Common myeloid progenitor, CD34-positive (primary cell): ENCODE measurements at regions not wholly inside any gene's neighbourhood (a gene's known extent, or its start where the extent isn't known, plus 50 kb on each side); places are given as distances from the start of the nearest gene placed in this dataset.

Source experiments
- CTCF ChIA-PET: fragments of 350-600 bp; sonication (Branson Sonifier 250); formaldehyde crosslinking; loops from one replicate; lab custom pipeline; 2021; ENCODE audit warnings: antibody characterized with exemption; lab: Charles Lee
- POLR2A ChIA-PET: fragments of 350-600 bp; sonication (Branson Sonifier 250); formaldehyde crosslinking; loops from one replicate; lab custom pipeline; 2021; ENCODE audit warnings: antibody characterized with exemption; lab: Charles Lee
- DNase-seq, 3 donors: peaks; one replicate each; pipeline versions ENCODE4 v3.0.0 to v3.0.0-alpha.2; 2013
- H3K27ac ChIP-seq, 2 experiments: 1 replicate in 1 of 2; 2 replicates in 1 of 2; pipeline ENCODE4 v1.7.0; 2013; ENCODE audit warnings: inconsistent platforms in 2 of 2, low read length in 2 of 2, mild to moderate bottlenecking in 2 of 2, low read depth in 1 of 2, moderate library complexity in 1 of 2; ENCODE audit not compliant: severe bottlenecking in 2 of 2, insufficient read depth in 1 of 2, poor library complexity in 1 of 2
- H3K27me3 ChIP-seq, 5 experiments: replicated peaks in 2 of 5; 1 replicate in 3 of 5; 2 replicates in 2 of 5; pipeline versions ENCODE4 v1.6.1 to v1.7.0; 2013; ENCODE audit warnings: low read length in 4 of 5, mild to moderate bottlenecking in 2 of 5, moderate library complexity in 2 of 5, inconsistent platforms in 1 of 5; ENCODE audit not compliant: insufficient read depth in 5 of 5, control insufficient read depth in 4 of 5
- H3K36me3 ChIP-seq, 4 experiments: 1 replicate in 2 of 4; 2 replicates in 2 of 4; pipeline versions ENCODE4 v1.6.1 to v1.7.0; 2013; ENCODE audit warnings: low read length in 3 of 4, control low read depth in 1 of 4, mild to moderate bottlenecking in 1 of 4; ENCODE audit not compliant: control insufficient read depth in 4 of 4, insufficient read depth in 4 of 4
- H3K4me1 ChIP-seq, 4 experiments: 1 replicate in 3 of 4; 2 replicates in 1 of 4; pipeline versions ENCODE4 v1.6.1 to v1.7.1; 2013; ENCODE audit warnings: low read length in 3 of 4, mild to moderate bottlenecking in 3 of 4, control low read depth in 1 of 4, inconsistent platforms in 1 of 4, moderate library complexity in 1 of 4; ENCODE audit not compliant: control insufficient read depth in 4 of 4, insufficient read depth in 4 of 4; ENCODE audit errors: control extremely low read depth in 1 of 4
- H3K4me3 ChIP-seq, 7 experiments: 1 replicate in 4 of 7; 2 replicates in 3 of 7; pipeline versions ENCODE4 v1.5.1 to v1.7.0; 2013; ENCODE audit warnings: mild to moderate bottlenecking in 7 of 7, low read length in 6 of 7, moderate library complexity in 6 of 7, inconsistent platforms in 2 of 7, low read depth in 2 of 7, control low read depth in 1 of 7; ENCODE audit not compliant: insufficient read depth in 4 of 7, control insufficient read depth in 1 of 7; ENCODE audit errors: extremely low read depth in 1 of 7
- H3K9me3 ChIP-seq, 5 experiments: 1 replicate in 4 of 5; 2 replicates in 1 of 5; pipeline versions ENCODE4 v1.6.1 to v1.7.1; 2013; ENCODE audit warnings: low read length in 4 of 5, mild to moderate bottlenecking in 2 of 5, inconsistent platforms in 1 of 5, low read depth in 1 of 5, moderate library complexity in 1 of 5; ENCODE audit not compliant: control insufficient read depth in 4 of 5, insufficient read depth in 2 of 5; ENCODE audit errors: control extremely low read depth in 1 of 5
- WGBS: methylation state at CpG from one replicate; pipeline ENCODE4 v1.1.5; 2013; ENCODE audit not compliant: insufficient coverage; 5-methylcytosine and 5-hydroxymethylcytosine counted together

- ChIA-PET POLR2A (no interaction called here), CTCF (interaction anchor here (1.3 kb wide), 1 partner anchor 12 kb away, joined by 3 read pairs; no protein-coding TSS in a partner anchor)
- H3K4me1 ChIP-seq, result no peaks in the 10 kb centered on the region
- DNase-seq, result peak; percentile 6 to 40 (median 13)
- H3K9me3 ChIP-seq, result no peaks in the 10 kb centered on the region
- no peaks in the 10 kb centered on the region for H3K36me3 ChIP-seq
- H3K4me3 ChIP-seq, result no peak overlapping the region
- H3K27ac ChIP-seq, result no peak overlapping the region
- H3K27me3 ChIP-seq, result peaks cover 0 to 2% (median 0%) of the 10 kb centered on the region in 5 experiments
- 77% methylated on average over 9 of the region's 9 CpGs for WGBS
Observed at GRCh38 chr10:10605551-10606081, 412.1 kb upstream of the CELF2 start.

DNA sequence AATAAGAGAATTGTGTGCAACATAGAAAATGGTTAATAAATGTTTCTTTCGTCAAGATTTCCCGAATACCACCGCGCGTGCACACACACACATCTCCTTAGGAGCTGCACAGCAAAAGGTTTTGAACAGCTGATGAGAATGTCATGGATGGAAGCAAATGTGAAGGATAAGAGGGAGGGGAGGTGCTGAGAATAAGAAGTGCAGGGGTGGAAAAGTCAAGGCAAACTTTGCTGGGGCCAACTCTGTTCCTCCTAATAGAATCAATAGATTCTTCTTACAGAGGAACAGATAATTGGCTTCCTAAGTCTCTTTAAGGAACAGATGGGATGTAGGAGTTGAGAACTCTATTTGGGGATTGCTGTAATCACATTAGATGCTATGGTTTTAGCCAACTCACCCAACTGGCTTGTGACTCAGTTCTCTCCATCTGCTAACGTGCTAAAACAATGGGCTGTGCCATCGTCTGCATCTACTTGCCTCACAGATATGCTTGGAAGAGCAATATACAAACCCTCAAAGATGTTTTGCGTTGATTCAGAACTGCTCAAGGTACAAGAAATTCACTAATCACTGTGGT lies 408.2 kb upstream of the CELF2 start:
- ChIA-PET CTCF (no interaction called here), POLR2A (no interaction called here)
- peaks cover 0 to 3% (median 0%) of the 10 kb centered on the region in 5 experiments for H3K27me3 ChIP-seq
- no peaks in the 10 kb centered on the region for H3K4me1 ChIP-seq
- H3K27ac ChIP-seq, result no peak overlapping the region
- H3K9me3 ChIP-seq, result no peaks in the 10 kb centered on the region
- no peak for DNase-seq
- 100% methylated on average over 4 of the region's 8 CpGs for WGBS
- H3K36me3 ChIP-seq, result no peaks in the 10 kb centered on the region
- no peak overlapping the region for H3K4me3 ChIP-seq

DNA sequence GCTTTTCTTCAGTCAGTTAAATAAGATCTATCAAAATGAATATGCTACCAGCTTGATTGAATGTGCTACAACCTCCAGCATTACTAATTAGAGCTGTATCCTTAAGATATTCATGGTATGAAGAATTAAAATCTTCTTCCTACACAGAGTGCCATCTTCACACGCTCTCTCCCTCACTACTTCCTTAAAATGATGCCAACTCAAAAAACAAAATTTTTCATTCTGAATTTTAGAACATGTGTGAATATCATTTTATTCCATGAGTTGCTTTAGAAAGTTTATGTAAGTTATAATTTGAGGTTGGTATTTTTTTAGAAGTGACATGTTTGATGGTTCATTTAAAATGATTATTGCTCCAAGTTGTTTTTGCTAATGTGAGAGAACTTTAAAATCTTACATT lies 407.5 kb upstream of the CELF2 start:
- DNase-seq, result no peak
- CTCF ChIA-PET, result no interaction called here

GRCh38 chr10:10612151-10612550 lies 405.5 kb upstream of the CELF2 start:
- no peaks in the 10 kb centered on the region for H3K36me3 ChIP-seq
- no CpG with 5 or more reads among the region's 3 CpGs for WGBS
- ChIA-PET POLR2A (no interaction called here), CTCF (no interaction called here)
- H3K27me3 ChIP-seq, result peaks cover 0 to 3% (median 0%) of the 10 kb centered on the region in 5 experiments
- no peak overlapping the region for H3K27ac ChIP-seq
- DNase-seq, result no peak
- H3K9me3 ChIP-seq, result peaks cover 0 to 3% (median 0%) of the 10 kb centered on the region in 5 experiments
- H3K4me1 ChIP-seq, result no peaks in the 10 kb centered on the region
- no peak overlapping the region for H3K4me3 ChIP-seq

More for the DNA sequence above, 407.5 kb upstream of the CELF2 start:
- POLR2A ChIA-PET, result no interaction called here
- Histone ChIP-seq H3K4me3 (no peak overlapping the region), H3K36me3 (no peaks in the 10 kb centered on the region), H3K27me3 (peaks cover 0 to 3% (median 0%) of the 10 kb centered on the region in 5 experiments), H3K9me3 (peaks cover 0 to 3% (median 0%) of the 10 kb centered on the region in 5 experiments), H3K27ac (no peak overlapping the region), H3K4me1 (no peaks in the 10 kb centered on the region)
- WGBS, result no CpG with 5 or more reads among the region's 1 CpG

DNA sequence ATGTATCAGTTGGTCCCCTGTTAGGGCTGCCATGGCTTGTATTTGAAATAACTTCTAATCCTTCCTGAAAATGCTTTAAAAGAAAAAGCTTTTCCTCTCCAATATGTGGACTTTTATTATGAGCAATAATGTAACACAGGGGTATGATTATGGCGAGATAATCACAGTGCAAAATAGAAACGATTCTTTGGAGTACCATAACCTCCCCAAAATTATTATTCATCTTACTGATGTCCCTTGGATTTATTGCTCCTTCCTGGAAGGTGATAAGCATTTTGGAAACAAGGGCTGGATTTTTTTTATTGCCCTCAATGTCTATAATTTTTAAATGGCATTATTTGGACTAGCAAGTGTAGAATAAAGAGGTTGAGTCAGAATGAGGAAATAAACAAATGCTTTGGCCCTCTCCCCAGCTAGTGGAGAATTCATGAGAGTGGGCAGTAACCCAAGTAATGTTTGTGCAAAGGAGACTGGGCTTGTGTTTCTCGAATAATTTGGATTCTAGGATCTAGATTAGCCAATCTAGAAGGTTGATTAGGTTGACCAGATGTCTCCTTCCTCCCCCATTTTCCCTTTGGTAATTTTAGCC lies 403.9 kb upstream of the CELF2 start:
- CTCF ChIA-PET, result no interaction called here

GRCh38 chr10:10617686-10618085 lies 400.0 kb upstream of the CELF2 start:
- Histone ChIP-seq H3K4me3 (no peak overlapping the region), H3K36me3 (no peaks in the 10 kb centered on the region), H3K27me3 (no peaks in the 10 kb centered on the region), H3K27ac (no peak overlapping the region), H3K9me3 (peaks cover 0 to 3% (median 0%) of the 10 kb centered on the region in 5 experiments), H3K4me1 (no peaks in the 10 kb centered on the region)
- no peak for DNase-seq
- 85% methylated on average over 2 of the region's 2 CpGs for WGBS
- CTCF ChIA-PET, result interaction anchor here (0.9 kb wide), 1 partner anchor 13 kb away, joined by 3 read pairs; no protein-coding TSS in a partner anchor
- POLR2A ChIA-PET, result no interaction called here

More for the DNA sequence above, 403.9 kb upstream of the CELF2 start:
- WGBS, result 100% methylated on average over 1 of the region's 3 CpGs
- peaks cover 0 to 3% (median 0%) of the 10 kb centered on the region in 5 experiments for H3K9me3 ChIP-seq
- peaks cover 0 to 3% (median 0%) of the 10 kb centered on the region in 5 experiments for H3K27me3 ChIP-seq
- H3K4me3 ChIP-seq, result no peak overlapping the region
- H3K36me3 ChIP-seq, result no peaks in the 10 kb centered on the region
- no peak overlapping the region for H3K27ac ChIP-seq
- H3K4me1 ChIP-seq, result no peaks in the 10 kb centered on the region
- no peak for DNase-seq
- POLR2A ChIA-PET, result no interaction called here

DNA sequence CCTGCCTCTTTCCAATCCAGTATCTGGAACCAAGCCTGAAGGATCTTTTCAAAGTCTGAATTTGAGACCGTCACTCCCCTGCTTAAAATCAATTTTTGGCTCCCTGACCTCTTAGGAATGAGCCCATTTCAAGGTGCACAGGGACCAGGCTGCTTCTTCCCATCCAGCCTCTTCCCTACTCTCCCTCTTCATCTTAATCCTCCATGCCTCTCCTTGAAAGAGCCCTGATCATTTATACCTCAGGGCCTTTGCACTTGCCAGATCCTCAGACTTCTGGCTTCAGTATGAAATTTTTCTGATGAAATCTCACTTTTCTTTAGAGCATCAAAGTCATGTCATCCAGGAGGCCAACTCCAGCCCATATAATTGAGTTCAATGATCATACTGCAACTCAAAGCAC lies 399.5 kb upstream of the CELF2 start:
- H3K36me3 ChIP-seq, result no peaks in the 10 kb centered on the region
- ChIA-PET POLR2A (no interaction called here), CTCF (interaction anchor here (0.9 kb wide), 1 partner anchor 13 kb away, joined by 3 read pairs; no protein-coding TSS in a partner anchor)

More for the DNA sequence above, 399.5 kb upstream of the CELF2 start:
- Histone ChIP-seq H3K4me1 (no peaks in the 10 kb centered on the region), H3K27me3 (no peaks in the 10 kb centered on the region), H3K27ac (no peak overlapping the region), H3K4me3 (no peak overlapping the region), H3K9me3 (peaks cover 0 to 3% (median 0%) of the 10 kb centered on the region in 5 experiments)
- no peak for DNase-seq
- no CpG with 5 or more reads among the region's 1 CpG for WGBS
